ENCODE measurements at regions not wholly inside any gene's neighbourhood (a gene's known extent, or its start where the extent isn't known, plus 50 kb on each side); places are given as distances from the start of the nearest gene placed in this dataset.

GRCh38 chr18:70386582-70386981 is 97.7 kb downstream of the SOCS6 start:
- no peak for DNase-seq (ENCODE audit: low read depth)
- no peak overlapping the region for H3K4me3 ChIP-seq (ENCODE audit: low read depth, low read length)
- TF ChIP-seq CTCF (IDR thresholded peaks at IDR 0.05; ENCODE audit: low read depth, low read length), result no peak
- TF ChIP-seq POLR2A (IDR thresholded peaks at IDR 0.05; ENCODE audit: extremely low read depth, insufficient read length), result no peak
- no peak for TF ChIP-seq MYC (IDR thresholded peaks at IDR 0.05; ENCODE audit: low read depth, low read length)
- no peak for TF ChIP-seq MAX (IDR thresholded peaks at IDR 0.05; ENCODE audit: low read depth, low read length)

GRCh38 chr18:70385474-70385873 is 96.6 kb downstream of the SOCS6 start:
- TF ChIP-seq POLR2A (IDR thresholded peaks at IDR 0.05; ENCODE audit: extremely low read depth, insufficient read length) (no peak), MAX (IDR thresholded peaks at IDR 0.05; ENCODE audit: low read depth, low read length) (no peak), CTCF (IDR thresholded peaks at IDR 0.05; ENCODE audit: low read depth, low read length) (no peak), MYC (IDR thresholded peaks at IDR 0.05; ENCODE audit: low read depth, low read length) (no peak)
- DNase-seq (ENCODE audit: low read depth), result peak; percentile 21
- no peak overlapping the region for H3K4me3 ChIP-seq (ENCODE audit: low read depth, low read length)

GRCh38 chr18:70384181-70384790 is 95.4 kb downstream of the SOCS6 start:
- TF ChIP-seq MYC (IDR thresholded peaks at IDR 0.05; ENCODE audit: low read depth, low read length) (no peak), MAX (IDR thresholded peaks at IDR 0.05; ENCODE audit: low read depth, low read length) (no peak), POLR2A (IDR thresholded peaks at IDR 0.05; ENCODE audit: extremely low read depth, insufficient read length) (no peak), CTCF (IDR thresholded peaks at IDR 0.05; ENCODE audit: low read depth, low read length) (no peak)
- peak; percentile 72 for DNase-seq (ENCODE audit: low read depth)
- H3K4me3 ChIP-seq (ENCODE audit: low read depth, low read length), result no peak overlapping the region

GRCh38 chr18:70382992-70383717 is 94.3 kb downstream of the SOCS6 start:
- TF ChIP-seq CTCF (IDR thresholded peaks at IDR 0.05; ENCODE audit: low read depth, low read length) (no peak), MAX (IDR thresholded peaks at IDR 0.05; ENCODE audit: low read depth, low read length) (no peak), POLR2A (IDR thresholded peaks at IDR 0.05; ENCODE audit: extremely low read depth, insufficient read length) (no peak), MYC (IDR thresholded peaks at IDR 0.05; ENCODE audit: low read depth, low read length) (no peak)
- no peak overlapping the region for H3K4me3 ChIP-seq (ENCODE audit: low read depth, low read length)
- DNase-seq (ENCODE audit: low read depth), result no peak

- no peak overlapping the region for H3K4me3 ChIP-seq (ENCODE audit: low read depth, low read length)
- TF ChIP-seq MYC (IDR thresholded peaks at IDR 0.05; ENCODE audit: low read depth, low read length) (no peak), CTCF (IDR thresholded peaks at IDR 0.05; ENCODE audit: low read depth, low read length) (no peak), POLR2A (IDR thresholded peaks at IDR 0.05; ENCODE audit: extremely low read depth, insufficient read length) (no peak), MAX (IDR thresholded peaks at IDR 0.05; ENCODE audit: low read depth, low read length) (no peak)
- DNase-seq (ENCODE audit: low read depth), result peak; percentile 42
Measured at GRCh38 chr18:70382017-70382416, 93.2 kb downstream of the SOCS6 start.

Data from NB4 (cell line).